K562 (cell line): ENCODE measurements at regions not wholly inside any gene's neighbourhood (a gene's known extent, or its start where the extent isn't known, plus 50 kb on each side); places are given as distances from the start of the nearest gene placed in this dataset.
A peak's percentile ranks its signal among the peaks of the same experiment; 100 is the strongest.

ENCODE experiments used
- ATAC-seq: fragments of 200-7000 bp; cut with Tn5 transposase; 3 replicates; pipeline ENCODE4 v1.9.1; 2020; ENCODE audit warnings: moderate library complexity
- BruUV-seq: library from RNA; stranded (reverse); fragments of 400-500 nt; replicated peaks from 2 replicates; lab custom pipeline; 2021; lab: Mats Ljungman, UMichigan
- CTCF ChIA-PET: fragments of 300-600 bp; formaldehyde crosslinking; extraction: SDS; loops from one replicate; lab custom pipeline; 2021; ENCODE audit warnings: low intra/inter-chr PET ratio; lab: Yijun Ruan, JAX
- POLR2A ChIA-PET: fragments of 300-600, 350-650 bp; sonication (Branson Sonifier 250); formaldehyde crosslinking; extraction: SDS; loops from one replicate; lab custom pipeline; 2021; ENCODE audit warnings: antibody characterized with exemption, inconsistent platforms; lab: Yijun Ruan, JAX
- DNase-seq, 4 experiments: peaks; one replicate each; pipeline versions ENCODE4 v3.0.0 to v3.0.0-alpha.2; 2011 to 2018; ENCODE audit warnings: low spot score in 3 of 4, mixed read lengths in 3 of 4; ENCODE audit errors: extremely low read depth in 1 of 4
- FAIRE-seq: peaks from 2 replicates; lab custom pipeline; 2011; peaks lifted over from hg19 to GRCh38; lab: Jason Lieb, UNC
- H2AFZ ChIP-seq: 2 replicates; pipeline ENCODE4 v1.6.0; 2011; ENCODE audit warnings: low read depth, low read length, control low read depth, inconsistent platforms
- H3K27ac ChIP-seq: fragments of 200-600 bp; 3 replicates; pipeline ENCODE4 v1.8.0; 2011; ENCODE audit warnings: low read depth, mild to moderate bottlenecking, control low read depth, inconsistent platforms, low read length, moderate library complexity, mixed read lengths; ENCODE audit errors: extremely low read depth
- H3K27me3 ChIP-seq, 2 experiments: fragments of 300-600 bp in 1 of 2; 2 replicates in 1 of 2; 3 replicates in 1 of 2; pipeline versions ENCODE4 v1.6.0 to v1.8.0; 2011; ENCODE audit warnings: inconsistent platforms in 2 of 2, low read length in 2 of 2, mild to moderate bottlenecking in 1 of 2, mixed read lengths in 1 of 2, moderate library complexity in 1 of 2; ENCODE audit not compliant: control insufficient read depth in 2 of 2, insufficient read depth in 2 of 2
- H3K36me3 ChIP-seq: fragments of 300-600 bp; 3 replicates; pipeline ENCODE4 v1.8.0; 2011; ENCODE audit warnings: mild to moderate bottlenecking, low read length, inconsistent platforms; ENCODE audit not compliant: control insufficient read depth, insufficient read depth
- H3K4me1 ChIP-seq, 2 experiments: fragments of 200-600 bp in 1 of 2; replicated peaks in 1 of 2; 2 replicates in 1 of 2; 3 replicates in 1 of 2; pipeline versions ENCODE4 v1.5.1 to v1.8.0; 2011; ENCODE audit warnings: inconsistent platforms in 2 of 2, low read length in 2 of 2, mild to moderate bottlenecking in 1 of 2, mixed read lengths in 1 of 2, moderate library complexity in 1 of 2; ENCODE audit not compliant: control insufficient read depth in 2 of 2, insufficient read depth in 2 of 2
- H3K4me2 ChIP-seq: 2 replicates; pipeline ENCODE4 v1.6.1; 2011; ENCODE audit warnings: low read length, control low read depth, inconsistent platforms, mixed read lengths; ENCODE audit not compliant: insufficient read depth
- H3K4me3 ChIP-seq: fragments of 200-600 bp; sonication (generic), shearing (Covaris generic); 2 replicates; pipeline ENCODE4 v1.5.1; 2016; ENCODE audit warnings: control low read depth, inconsistent platforms
- H3K79me2 ChIP-seq: fragments of 200-600 bp; 3 replicates; pipeline ENCODE4 v1.8.0; 2011; ENCODE audit warnings: low read length, inconsistent platforms; ENCODE audit not compliant: control insufficient read depth, insufficient read depth
- H3K9ac ChIP-seq, 2 experiments: 2 replicates each; pipeline versions ENCODE4 v1.6.0 to v1.6.1; 2011; ENCODE audit warnings: low read depth in 2 of 2, low read length in 2 of 2, control low read depth in 1 of 2, inconsistent platforms in 1 of 2, mild to moderate bottlenecking in 1 of 2, mixed read lengths in 1 of 2; ENCODE audit not compliant: insufficient read depth in 1 of 2
- H3K9me1 ChIP-seq: one replicate; pipeline ENCODE4 v1.6.0; 2011; ENCODE audit warnings: inconsistent platforms, mild to moderate bottlenecking, low read length, moderate library complexity; ENCODE audit not compliant: control insufficient read depth, insufficient read depth
- H3K9me3 ChIP-seq: replicated peaks from 2 replicates; pipeline ENCODE4 v1.5.1; 2011; ENCODE audit warnings: low read depth, low read length, inconsistent platforms; ENCODE audit not compliant: control insufficient read depth, insufficient read depth
- H4K20me1 ChIP-seq: replicated peaks from 2 replicates; pipeline ENCODE4 v1.6.1; 2011; ENCODE audit warnings: low read length, inconsistent platforms, mixed read lengths; ENCODE audit not compliant: control insufficient read depth, insufficient read depth
- ARNT ChIP-seq, 2 experiments: fragments of 450-650 bp; IDR thresholded peaks; 2 replicates each; pipeline ENCODE4 v1.6.1; 2016; ENCODE audit warnings: mild to moderate bottlenecking in 1 of 2
- CTCF ChIP-seq, 3 experiments: IDR thresholded peaks in 2 of 3; conservative IDR thresholded peaks in 1 of 3; 2 replicates each; pipeline ENCODE4 v1.5.1; 2011 to 2012; ENCODE audit warnings: low read length in 3 of 3, mild to moderate bottlenecking in 3 of 3, control low read depth in 2 of 3, improper control_type of control experiment in 1 of 3, inconsistent platforms in 1 of 3, low read depth in 1 of 3, mixed read lengths in 1 of 3, moderate library complexity in 1 of 3; ENCODE audit not compliant: insufficient read depth in 2 of 3
- EZH2 ChIP-seq: IDR thresholded peaks from 2 replicates; pipeline ENCODE4 v1.6.1; 2012; ENCODE audit warnings: low read depth, mild to moderate bottlenecking, inconsistent platforms, low read length, borderline replicate concordance
- HES1 ChIP-seq: fragments of 450-650 bp; IDR thresholded peaks from 2 replicates; pipeline ENCODE4 v1.6.1; 2016; ENCODE audit warnings: low read depth, mild to moderate bottlenecking, moderate library complexity
- KAT2B ChIP-seq: IDR thresholded peaks from one replicate; pipeline ENCODE4 v1.6.1; 2012; ENCODE audit warnings: low read depth, mild to moderate bottlenecking, control low read depth, inconsistent platforms, low read length, moderate library complexity
- MITF ChIP-seq: IDR thresholded peaks from 2 replicates; pipeline ENCODE4 v1.6.1; 2014; ENCODE audit warnings: antibody characterized with exemption
- NCOA4 ChIP-seq: fragments of 450-650 bp; IDR thresholded peaks from 2 replicates; pipeline ENCODE4 v1.6.1; 2018; ENCODE audit warnings: mild to moderate bottlenecking; ENCODE audit not compliant: partially characterized antibody
- RAD21 ChIP-seq, 2 experiments: fragments of 250-450 bp in 1 of 2; fragments of 450-650 bp in 1 of 2; sonication (Bioruptor Pico) in 1 of 2; formaldehyde crosslinking in 1 of 2; IDR thresholded peaks in 1 of 2; conservative IDR thresholded peaks in 1 of 2; 2 replicates each; pipeline versions ENCODE4 v1.4.0 to v1.8.0; 2020 to 2022; ENCODE audit warnings: mild to moderate bottlenecking in 2 of 2, moderate library complexity in 1 of 2
- RB1 ChIP-seq: fragments of 450-650 bp; IDR thresholded peaks from 2 replicates; pipeline ENCODE4 v1.6.1; 2017; ENCODE audit warnings: low read depth, mild to moderate bottlenecking
- SMC3 ChIP-seq: conservative IDR thresholded peaks from 2 replicates; pipeline ENCODE4 v1.6.1; 2011; ENCODE audit warnings: low read depth, low read length, improper control_type of control experiment; ENCODE audit not compliant: insufficient read depth
- TFAM ChIP-seq: fragments of 250-450 bp; sonication (Bioruptor Pico); conservative IDR thresholded peaks from 2 replicates; pipeline ENCODE4 v1.5.0; 2021; ENCODE audit warnings: mild to moderate bottlenecking, moderate library complexity
- UBTF ChIP-seq, 2 experiments: IDR thresholded peaks; 2 replicates each; pipeline ENCODE4 v1.6.1; 2012; ENCODE audit warnings: improper control_type of control experiment in 2 of 2, low read depth in 2 of 2, low read length in 2 of 2, borderline replicate concordance in 1 of 2
- ZFP1 ChIP-seq: fragments of 450-650 bp; formaldehyde crosslinking; IDR thresholded peaks from 2 replicates; pipeline ENCODE4 v1.4.0; 2020; ENCODE audit warnings: mild to moderate bottlenecking, mixed read lengths
- WGBS: fragments of 100-300 bp; shearing (Covaris generic); methylation state at CpG from one replicate; pipeline ENCODE4 v1.1.6; 2016; ENCODE audit warnings: low coverage, mixed read lengths; ENCODE audit not compliant: insufficient coverage; ENCODE audit errors: missing lambda C conversion rate; 5-methylcytosine and 5-hydroxymethylcytosine counted together
- in situ Hi-C: fragments of 300-500 bp; cut with MboI; formaldehyde crosslinking; loops from 4 replicates; pipeline ENCODE4 v1.15.0; 2018; ENCODE audit warnings: inconsistent platforms, mixed read lengths
- intact Hi-C: fragments of 100-400 bp; cut with micrococcal nuclease; formaldehyde crosslinking; loops from 2 replicates; pipeline ENCODE4 v1.14.2; 2022

- no TSS peak for BruUV-seq
- Histone ChIP-seq H3K4me3 (no peak overlapping the region), H3K27me3 (no peaks in the 10 kb centered on the region), H3K27ac (no peak overlapping the region), H3K79me2 (no peaks in the 10 kb centered on the region), H4K20me1 (no peaks in the 10 kb centered on the region), H3K9me3 (no peaks in the 10 kb centered on the region), H3K9me1 (no peaks in the 10 kb centered on the region), H3K9ac (no peak overlapping the region), H2AFZ (no peak overlapping the region), H3K4me1 (no peaks in the 10 kb centered on the region), H3K4me2 (no peak overlapping the region), H3K36me3 (no peaks in the 10 kb centered on the region)
- intact Hi-C loops (no loop called here), in situ Hi-C loops (no loop called here)
- ATAC-seq, result peak; percentile 76
- ChIA-PET CTCF (no interaction called here), POLR2A (no interaction called here)
- FAIRE-seq, result no peak
- TF ChIP-seq ARNT (IDR thresholded peaks at IDR 0.05) (no peak), CTCF (IDR thresholded peaks at IDR 0.05 in 2 of 3, conservative IDR thresholded peaks at IDR 0.05 in 1 of 3; ENCODE audit: insufficient read depth in 2 of 3, low read depth in 1 of 3, low read length in 3 of 3) (peak; percentile 42 to 62 (median 45); a peak in 4 of 6 replicates), RB1 (no peak), ZFP1 (no peak), KAT2B (no peak), SMC3 (0 out of 2 replicates have a peak, but pooled peaks have one; percentile 16), EZH2 (no peak), UBTF (IDR thresholded peaks at IDR 0.05; ENCODE audit: borderline replicate concordance in 1 of 2, low read depth in 2 of 2, low read length in 2 of 2) (no peak), HES1 (no peak), NCOA4 (no peak), MITF (no peak), RAD21 (CRISPR knock-in tag; conservative IDR thresholded peaks at IDR 0.05 in 1 of 2, IDR thresholded peaks at IDR 0.05 in 1 of 2) (0 out of 4 replicates have a peak, but pooled peaks of 1 of the 2 experiments have one; percentile 4), TFAM (CRISPR knock-in tag) (no peak)
- WGBS, result 0% methylated on average over 3 of the region's 3 CpGs
- DNase-seq, result peak; percentile 12 to 22 (median 18)
Measured at GRCh38 chr19:28012361-28012760, 1200.6 kb downstream of the UQCRFS1 start.
